HG02981 (cell line): ENCODE measurements at regions not wholly inside any gene's neighbourhood (a gene's known extent, or its start where the extent isn't known, plus 50 kb on each side); places are given as distances from the start of the nearest gene placed in this dataset.

ENCODE experiments used
- ATAC-seq: cut with Tn5 transposase; IDR thresholded peaks from one replicate; pipeline ENCODE4 v1.9.1; 2021; ENCODE audit warnings: mild to moderate bottlenecking, moderate library complexity; ENCODE audit not compliant: unreplicated experiment

- no peak for ATAC-seq
These were observed 197.2 kb downstream of the GLI2 start for GRCh38 chr2:120932881-120933280.

- ATAC-seq: no peak
These were observed 198.3 kb downstream of the GLI2 start for GRCh38 chr2:120933693-120934573.

- no peak for ATAC-seq
These were observed 199.1 kb downstream of the GLI2 start for GRCh38 chr2:120934574-120935338.

- no peak for ATAC-seq
These were observed 200.0 kb downstream of the GLI2 start for GRCh38 chr2:120935339-120936313.

GRCh38 chr2:120936476-120937334, 201.0 kb downstream of the GLI2 start:
- ATAC-seq: no peak

GRCh38 chr2:120937686-120938044, 202.0 kb downstream of the GLI2 start:
- no peak for ATAC-seq

- ATAC-seq: no peak
These were observed 202.5 kb downstream of the GLI2 start for GRCh38 chr2:120938045-120938771.

GRCh38 chr2:120939595-120940318, 204.1 kb downstream of the GLI2 start:
- ATAC-seq: no peak

- no peak for ATAC-seq
These were observed 204.6 kb downstream of the GLI2 start for GRCh38 chr2:120940319-120940696.

GRCh38 chr2:120940726-120941256, 205.1 kb downstream of the GLI2 start:
- no peak for ATAC-seq

GRCh38 chr2:120941571-120942120, 206.0 kb downstream of the GLI2 start:
- ATAC-seq: no peak

GRCh38 chr2:120942658-120943057, 207.0 kb downstream of the GLI2 start:
- ATAC-seq: no peak

- no peak for ATAC-seq
These were observed 207.9 kb downstream of the GLI2 start for GRCh38 chr2:120943403-120944034.

GRCh38 chr2:120944575-120944974, 208.9 kb downstream of the GLI2 start:
- no peak for ATAC-seq

GRCh38 chr2:120945091-120945490, 209.4 kb downstream of the GLI2 start:
- no peak for ATAC-seq

GRCh38 chr2:120945832-120946499, 210.3 kb downstream of the GLI2 start:
- no peak for ATAC-seq

- no peak for ATAC-seq
These were observed 211.7 kb downstream of the GLI2 start for GRCh38 chr2:120947327-120947726.
